Esophagus mucosa (tissue), 1 donor: ENCODE measurements at regions not wholly inside any gene's neighbourhood (a gene's known extent, or its start where the extent isn't known, plus 50 kb on each side); places are given as distances from the start of the nearest gene placed in this dataset.
"Not testable (repeated sequence)": the region's sequence is repeated elsewhere in the genome, so short reads cannot be mapped to it uniquely, and the experiment has no call there.

ENCODE experiments used
- ATAC-seq: fragments of 200-7000 bp; cut with Tn5 transposase; one replicate; pipeline ENCODE4 v1.9.1; 2020
- donor health status: DM: yes; HTN: yes; CAD: no.

- peak; percentile 55 for ATAC-seq
Observed at GRCh38 chr5:53733853-53734252, 173.4 kb downstream of the NDUFS4 start.

- no peak for ATAC-seq
Observed at GRCh38 chr5:53738105-53738504, 177.7 kb downstream of the NDUFS4 start.

GRCh38 chr5:53739111-53739510 lies 178.7 kb downstream of the NDUFS4 start:
- ATAC-seq, result peak; percentile 31

GRCh38 chr5:53749621-53750020 lies 189.2 kb downstream of the NDUFS4 start:
- ATAC-seq, result no peak

- not testable (repeated sequence) for ATAC-seq
Observed at GRCh38 chr5:53752282-53752681, 191.8 kb downstream of the NDUFS4 start.

- ATAC-seq, result no peak
Observed at GRCh38 chr5:53766673-53767072, 206.2 kb downstream of the NDUFS4 start.

GRCh38 chr5:53777864-53778618 lies 217.6 kb downstream of the NDUFS4 start:
- ATAC-seq, result peak; percentile 87

GRCh38 chr5:53779541-53779981 lies 219.1 kb downstream of the NDUFS4 start:
- ATAC-seq, result peak; percentile 47

- no peak for ATAC-seq
Observed at GRCh38 chr5:53782620-53783019, 222.2 kb downstream of the NDUFS4 start.

- no peak for ATAC-seq
Observed at GRCh38 chr5:53783624-53784228, 223.3 kb downstream of the NDUFS4 start.

- ATAC-seq, result no peak
Observed at GRCh38 chr5:53784596-53784995, 224.2 kb downstream of the NDUFS4 start.

GRCh38 chr5:53785924-53786323 lies 225.5 kb downstream of the NDUFS4 start:
- ATAC-seq, result no peak

- no peak for ATAC-seq
Observed at GRCh38 chr5:53790026-53790425, 229.6 kb downstream of the NDUFS4 start.

GRCh38 chr5:53792338-53792737 lies 231.9 kb downstream of the NDUFS4 start:
- no peak for ATAC-seq

- not testable (repeated sequence) for ATAC-seq
Observed at GRCh38 chr5:53799644-53800043, 239.2 kb downstream of the NDUFS4 start.

- not testable (repeated sequence) for ATAC-seq
Observed at GRCh38 chr5:53808392-53808791, 248.0 kb downstream of the NDUFS4 start.

- ATAC-seq, result no peak
Observed at GRCh38 chr5:53814819-53815218, 254.4 kb downstream of the NDUFS4 start.

GRCh38 chr5:53815471-53815870 lies 255.0 kb downstream of the NDUFS4 start:
- no peak for ATAC-seq

GRCh38 chr5:53817183-53817582 lies 256.7 kb downstream of the NDUFS4 start:
- no peak for ATAC-seq

- no peak for ATAC-seq
Observed at GRCh38 chr5:53819482-53819881, 259.0 kb downstream of the NDUFS4 start.

- no peak for ATAC-seq
Observed at GRCh38 chr5:53820119-53820801, 259.8 kb downstream of the NDUFS4 start.

GRCh38 chr5:53820802-53821171 lies 260.3 kb downstream of the NDUFS4 start:
- no peak for ATAC-seq

GRCh38 chr5:53825016-53825415 lies 264.6 kb downstream of the NDUFS4 start:
- ATAC-seq, result no peak

GRCh38 chr5:53825926-53826325 lies 265.5 kb downstream of the NDUFS4 start:
- ATAC-seq, result no peak
